ENCODE measurements at regions not wholly inside any gene's neighbourhood (a gene's known extent, or its start where the extent isn't known, plus 50 kb on each side); places are given as distances from the start of the nearest gene placed in this dataset.

DNA sequence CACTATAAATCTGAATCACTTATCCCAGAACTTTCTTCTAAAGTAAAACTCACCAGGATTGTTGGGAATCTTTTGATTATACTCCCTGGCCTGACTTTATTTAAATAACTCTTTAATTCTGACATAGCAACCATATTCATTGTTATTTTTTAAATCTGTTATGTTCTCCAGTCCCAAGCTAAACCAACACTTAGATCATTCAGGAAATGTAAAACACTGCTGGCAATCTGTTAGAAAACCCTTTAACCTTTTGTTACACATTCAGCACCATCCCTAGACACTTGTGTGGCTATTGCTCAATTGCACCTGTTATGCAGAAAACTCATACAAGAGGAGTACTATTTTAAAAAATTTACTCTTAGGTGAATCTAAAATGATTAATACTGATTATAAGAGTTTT is 101.8 kb upstream of the NHSL1 start:
- no peaks in the 10 kb centered on the region for H3K9me3 Mint-ChIP-seq
- ATAC-seq (ENCODE audit: low read depth in 2 of 2): no peak
- no peaks in the 10 kb centered on the region for H3K4me1 Mint-ChIP-seq
- H3K4me3 Mint-ChIP-seq: no peak overlapping the region
- no peak for DNase-seq
- no peak overlapping the region for H3K27ac Mint-ChIP-seq
- peaks cover 0 to 3% (median 0%) of the 10 kb centered on the region in 3 donors for H3K27me3 Mint-ChIP-seq
- H3K36me3 Mint-ChIP-seq: no peaks in the 10 kb centered on the region

DNA sequence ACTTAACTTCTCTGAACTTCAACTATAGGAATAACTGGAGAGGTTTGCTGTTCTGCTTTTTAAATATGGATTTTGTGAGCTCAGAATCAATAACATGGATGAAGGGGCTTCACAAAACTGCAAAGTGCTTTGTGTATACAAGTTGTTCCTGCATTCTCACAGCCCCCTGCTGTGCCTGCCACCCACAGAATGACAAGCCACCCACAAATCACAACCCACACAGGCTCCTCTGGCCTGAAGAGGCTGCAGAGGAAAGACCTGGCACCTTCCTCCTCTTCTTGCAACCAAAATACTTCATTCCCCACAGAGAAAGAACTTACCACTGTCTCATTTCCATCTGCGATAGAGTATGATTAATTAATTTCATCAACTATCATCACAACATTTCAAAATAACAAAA is 106.7 kb upstream of the NHSL1 start:
- Mint-ChIP-seq H3K36me3 (no peaks in the 10 kb centered on the region), H3K9me3 (no peaks in the 10 kb centered on the region), H3K27me3 (peaks cover 0 to 11% (median 6%) of the 10 kb centered on the region in 3 donors), H3K27ac (no peak overlapping the region), H3K4me3 (no peak overlapping the region), H3K4me1 (no peaks in the 10 kb centered on the region)
- ATAC-seq (ENCODE audit: low read depth in 2 of 2): no peak
- no peak for DNase-seq

DNA sequence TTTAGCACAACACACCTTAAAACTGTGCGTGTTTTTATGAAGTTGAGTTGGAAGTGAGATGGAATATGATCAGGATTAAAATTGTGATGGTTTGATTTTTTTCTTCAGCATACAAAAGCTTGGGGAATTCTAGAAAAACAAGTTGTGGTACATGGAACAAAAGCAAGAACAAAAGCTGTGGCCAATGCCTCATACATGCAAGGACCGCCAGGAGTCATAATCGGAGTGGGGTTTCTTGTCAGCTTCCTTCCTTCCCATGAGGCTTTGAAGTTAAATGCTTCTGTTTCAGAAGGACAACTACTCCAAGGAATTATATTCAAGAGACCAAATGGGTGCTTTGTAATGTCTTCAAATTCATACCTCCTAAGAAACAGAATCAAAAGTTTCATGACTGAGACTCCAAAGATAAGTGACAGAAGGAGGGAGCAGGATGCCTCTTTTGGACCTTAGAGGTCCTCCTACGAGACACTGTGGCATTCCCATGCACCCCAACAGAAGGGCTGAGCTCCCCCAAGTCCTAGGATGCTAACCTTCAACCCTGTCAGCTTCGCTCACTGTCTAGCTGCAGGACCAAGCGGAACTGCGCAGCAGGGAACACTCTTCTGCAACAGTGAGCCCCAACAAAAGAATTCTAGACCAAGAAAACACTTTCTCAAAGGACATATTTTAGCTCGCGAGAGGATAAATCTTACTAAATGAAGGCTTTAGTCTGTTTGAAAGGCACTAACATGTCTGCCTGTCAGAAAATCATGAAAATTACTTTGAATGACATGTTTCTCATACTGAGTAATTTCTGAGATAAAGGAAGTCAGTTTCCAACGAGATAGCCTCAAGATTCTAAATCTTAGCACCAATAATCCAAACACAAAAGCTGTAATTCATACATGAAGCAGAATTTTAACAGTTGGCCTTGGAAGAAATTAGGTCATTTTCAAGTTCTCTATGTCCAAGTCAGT is 108.5 kb upstream of the NHSL1 start:
- Mint-ChIP-seq H3K36me3 (no peaks in the 10 kb centered on the region), H3K4me1 (no peaks in the 10 kb centered on the region), H3K9me3 (no peaks in the 10 kb centered on the region), H3K4me3 (no peak overlapping the region), H3K27ac (peak overlapping the region in 1 of 6 donors; percentile 12), H3K27me3 (peaks cover 0 to 11% (median 6%) of the 10 kb centered on the region in 3 donors)
- no peak for ATAC-seq (ENCODE audit: low read depth in 2 of 2)
- no peak for DNase-seq

DNA sequence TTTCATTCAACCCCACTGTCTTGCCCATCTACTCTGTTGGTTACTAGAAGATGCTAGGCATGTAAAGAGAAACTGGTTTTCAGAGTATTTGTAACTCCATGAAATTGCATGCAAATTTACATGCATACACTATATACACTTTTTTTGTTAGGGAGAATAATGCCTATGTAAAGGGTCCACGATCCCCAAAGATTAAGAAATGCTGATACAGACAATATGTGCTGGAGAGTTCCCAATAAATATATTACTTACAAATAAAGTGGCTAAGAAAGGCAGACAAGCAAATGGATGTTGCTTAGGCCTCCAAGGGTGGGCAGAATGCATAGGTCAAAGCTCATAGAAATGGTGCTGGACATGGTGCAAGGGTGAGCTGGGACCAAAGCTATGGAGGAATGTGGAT is 109.6 kb upstream of the NHSL1 start:
- no peaks in the 10 kb centered on the region for H3K9me3 Mint-ChIP-seq
- peaks cover 0 to 11% (median 6%) of the 10 kb centered on the region in 3 donors for H3K27me3 Mint-ChIP-seq
- no peaks in the 10 kb centered on the region for H3K4me1 Mint-ChIP-seq
- H3K4me3 Mint-ChIP-seq: no peak overlapping the region
- no peak for ATAC-seq (ENCODE audit: low read depth in 2 of 2)
- no peak for DNase-seq
- H3K27ac Mint-ChIP-seq: no peak overlapping the region
- no peaks in the 10 kb centered on the region for H3K36me3 Mint-ChIP-seq

DNA sequence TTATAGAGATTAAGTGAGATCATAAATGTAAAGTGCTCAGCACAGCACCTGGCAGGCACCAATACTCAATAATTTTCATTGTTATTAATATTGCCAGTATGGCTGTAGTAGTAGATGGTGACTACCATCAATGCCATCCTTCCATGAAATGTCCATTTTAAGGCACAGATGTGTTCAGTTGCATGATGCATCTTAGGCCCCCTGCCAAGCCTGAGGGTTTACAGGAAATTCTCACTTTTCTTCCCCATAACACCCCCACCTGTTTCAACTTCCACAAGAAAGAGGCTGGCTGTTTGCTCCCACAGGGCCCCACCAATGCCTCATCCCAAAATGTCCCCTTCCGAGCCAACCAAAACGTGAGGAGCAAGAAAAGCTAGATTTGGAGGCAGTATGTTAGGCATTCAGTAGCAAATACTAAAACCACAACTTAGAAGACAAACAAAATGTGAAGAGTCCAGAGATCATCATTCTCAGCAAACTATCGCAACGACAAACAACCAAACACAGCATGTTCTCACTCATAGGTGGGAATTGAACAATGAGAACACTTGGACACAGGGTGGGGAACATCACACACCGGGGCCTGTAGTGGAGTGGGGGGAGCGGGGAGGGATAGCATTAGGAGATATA is 110.6 kb upstream of the NHSL1 start:
- Mint-ChIP-seq H3K27me3 (peaks cover 0 to 11% (median 6%) of the 10 kb centered on the region in 3 donors), H3K36me3 (no peaks in the 10 kb centered on the region), H3K4me3 (peak overlapping the region in 1 of 8 donors; percentile 5), H3K4me1 (no peaks in the 10 kb centered on the region), H3K27ac (no peak overlapping the region), H3K9me3 (no peaks in the 10 kb centered on the region)
- ATAC-seq (ENCODE audit: low read depth in 2 of 2): no peak
- DNase-seq: no peak

DNA sequence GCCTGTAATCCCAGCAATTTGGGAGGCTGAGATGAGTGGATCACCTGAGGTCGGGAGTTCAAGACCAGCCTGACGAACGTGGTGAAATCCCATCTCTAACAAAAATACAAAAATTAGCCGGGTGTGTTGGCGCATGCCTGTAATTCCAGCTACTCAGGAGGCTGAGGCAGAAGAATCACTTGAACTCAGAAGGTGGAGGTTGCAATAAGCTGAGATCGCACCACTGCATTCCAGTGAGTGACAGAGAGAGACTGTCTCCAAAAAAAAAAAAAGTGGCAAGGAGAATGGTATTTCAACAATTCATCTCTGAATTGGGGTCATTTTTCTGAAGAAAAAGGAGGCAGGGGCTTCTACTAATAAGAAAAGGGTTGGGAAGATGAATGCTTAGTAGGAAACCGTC is 111.5 kb upstream of the NHSL1 start:
- no peaks in the 10 kb centered on the region for H3K4me1 Mint-ChIP-seq
- DNase-seq: no peak

DNA sequence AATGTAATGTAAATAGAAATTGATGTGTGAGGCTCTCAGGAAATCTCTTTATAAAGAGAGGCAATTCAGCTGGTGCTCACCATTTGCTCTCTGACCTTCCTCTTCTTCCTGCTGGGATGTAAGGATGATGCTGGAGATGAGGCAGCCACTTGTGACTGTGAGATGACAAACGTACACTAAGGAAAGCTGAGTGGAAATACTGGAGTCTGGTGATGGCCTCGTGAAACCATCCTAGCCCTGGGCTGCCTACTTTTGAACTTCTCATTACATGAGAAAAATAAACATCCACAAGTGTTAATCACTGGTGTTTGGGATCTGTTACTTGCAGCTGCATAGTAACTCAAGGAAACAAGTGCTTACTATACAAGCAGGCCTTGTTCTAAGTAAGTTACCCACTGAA is 114.9 kb upstream of the NHSL1 start:
- H3K27ac Mint-ChIP-seq: no peak overlapping the region
- H3K36me3 Mint-ChIP-seq: no peaks in the 10 kb centered on the region
- no peaks in the 10 kb centered on the region for H3K9me3 Mint-ChIP-seq
- DNase-seq (no peak), ATAC-seq (ENCODE audit: low read depth in 2 of 2) (no peak)
- H3K4me1 Mint-ChIP-seq: no peaks in the 10 kb centered on the region
- H3K27me3 Mint-ChIP-seq: no peaks in the 10 kb centered on the region
- H3K4me3 Mint-ChIP-seq: no peak overlapping the region

More for the DNA sequence above, 111.5 kb upstream of the NHSL1 start:
- H3K36me3 Mint-ChIP-seq: no peaks in the 10 kb centered on the region
- ATAC-seq (ENCODE audit: low read depth in 2 of 2): no peak
- H3K27ac Mint-ChIP-seq: no peak overlapping the region
- H3K9me3 Mint-ChIP-seq: no peaks in the 10 kb centered on the region
- peaks cover 0 to 11% (median 6%) of the 10 kb centered on the region in 3 donors for H3K27me3 Mint-ChIP-seq
- H3K4me3 Mint-ChIP-seq: no peak overlapping the region

DNA sequence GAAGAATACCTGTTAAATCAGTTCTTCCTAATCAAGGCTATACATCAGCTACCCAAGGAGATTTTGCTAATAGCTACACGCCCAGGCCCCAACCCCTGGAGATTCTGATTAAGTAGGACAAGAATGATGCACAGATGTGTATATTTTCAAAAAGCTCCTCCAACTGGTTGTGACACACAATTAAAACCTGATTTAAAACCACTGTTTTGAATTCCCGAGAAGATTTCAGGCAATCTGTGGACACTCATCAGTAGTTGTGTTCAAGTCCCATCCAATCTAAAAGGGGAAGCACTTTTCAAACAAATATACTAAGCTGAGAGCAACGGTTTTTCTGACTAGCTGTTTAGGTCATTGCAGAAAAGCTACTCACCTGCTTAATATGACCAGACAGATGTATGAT is 118.9 kb upstream of the NHSL1 start:
- ATAC-seq (ENCODE audit: low read depth in 2 of 2): no peak
- no peak for DNase-seq
- Mint-ChIP-seq H3K9me3 (no peaks in the 10 kb centered on the region), H3K4me3 (no peak overlapping the region), H3K27ac (no peak overlapping the region), H3K4me1 (no peaks in the 10 kb centered on the region), H3K27me3 (no peaks in the 10 kb centered on the region), H3K36me3 (no peaks in the 10 kb centered on the region)

DNA sequence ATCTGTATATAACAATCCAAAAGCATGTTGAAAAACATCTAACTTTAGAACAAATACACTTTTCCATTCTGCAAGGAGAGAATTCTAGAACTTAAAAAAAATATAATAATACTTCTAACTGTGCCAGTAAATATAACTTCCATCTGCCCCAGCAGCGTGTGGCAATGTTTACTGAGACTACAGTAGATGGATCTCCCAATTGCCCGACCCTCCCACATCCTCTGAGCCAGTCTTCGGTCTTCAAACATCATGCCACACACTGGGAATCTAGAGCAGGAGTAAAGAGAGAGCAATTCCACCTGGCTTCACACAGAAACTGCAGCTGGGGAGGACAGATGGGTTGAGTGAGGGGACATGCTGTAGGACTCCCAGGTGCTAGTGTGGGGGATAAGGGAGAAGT is 121.3 kb upstream of the NHSL1 start:
- Mint-ChIP-seq H3K27ac (peak overlapping the region in 1 of 6 donors; percentile 30), H3K4me3 (no peak overlapping the region), H3K4me1 (no peaks in the 10 kb centered on the region), H3K27me3 (no peaks in the 10 kb centered on the region), H3K36me3 (no peaks in the 10 kb centered on the region), H3K9me3 (no peaks in the 10 kb centered on the region)
- ATAC-seq (ENCODE audit: low read depth in 2 of 2) (no peak), DNase-seq (no peak)

DNA sequence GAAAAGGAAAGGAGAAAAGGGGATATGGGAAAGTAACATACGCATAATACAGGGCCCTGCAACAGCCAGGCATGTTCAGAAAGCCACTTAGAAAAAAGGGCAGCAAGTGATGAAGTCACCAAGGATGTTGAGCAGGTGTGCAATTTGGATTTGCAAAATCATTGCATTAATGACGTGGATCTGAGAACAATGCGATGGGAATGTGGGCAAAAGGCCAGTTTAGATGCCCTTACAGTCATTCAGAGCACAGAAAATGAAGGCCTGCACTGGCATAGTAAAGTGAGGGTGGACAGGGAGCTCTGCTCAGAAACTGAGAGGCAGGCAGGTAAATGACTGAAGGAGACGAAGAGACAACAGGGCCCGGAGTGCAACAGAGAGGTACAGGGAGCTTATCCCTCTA is 123.7 kb upstream of the NHSL1 start:
- Mint-ChIP-seq H3K4me1 (no peaks in the 10 kb centered on the region), H3K4me3 (no peak overlapping the region), H3K9me3 (no peaks in the 10 kb centered on the region), H3K27ac (no peak overlapping the region), H3K36me3 (no peaks in the 10 kb centered on the region), H3K27me3 (no peaks in the 10 kb centered on the region)
- no peak for DNase-seq
- no peak for ATAC-seq (ENCODE audit: low read depth in 2 of 2)

DNA sequence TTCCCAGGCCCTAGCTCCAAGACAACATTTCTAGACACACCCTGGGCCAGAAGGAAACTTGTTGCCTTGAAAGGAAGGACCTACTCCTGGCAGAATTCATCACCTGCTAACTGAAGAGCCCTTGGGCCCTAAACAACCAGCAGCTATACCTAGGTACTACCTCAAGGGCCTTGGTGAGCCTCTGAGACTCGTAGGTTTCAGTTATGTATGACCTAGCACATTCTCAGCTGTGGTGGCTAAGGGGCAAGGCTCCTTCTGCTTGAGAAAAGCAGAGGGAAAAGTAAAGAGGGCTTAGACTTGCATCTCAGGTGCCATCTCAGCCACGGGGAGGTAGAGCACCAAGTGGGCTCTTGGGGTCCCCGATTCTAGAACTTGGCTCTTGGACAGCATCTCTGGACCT is 132.3 kb upstream of the NHSL1 start:
- H3K27ac Mint-ChIP-seq: no peak overlapping the region
- H3K9me3 Mint-ChIP-seq: peaks cover 3 to 14% (median 9%) of the 10 kb centered on the region in 7 donors
- no peak overlapping the region for H3K4me3 Mint-ChIP-seq
- H3K27me3 Mint-ChIP-seq: peaks cover 0 to 14% (median 10%) of the 10 kb centered on the region in 3 donors
- H3K4me1 Mint-ChIP-seq: no peaks in the 10 kb centered on the region
- no peak for DNase-seq
- H3K36me3 Mint-ChIP-seq: no peaks in the 10 kb centered on the region
- ATAC-seq (ENCODE audit: low read depth in 2 of 2): no peak

DNA sequence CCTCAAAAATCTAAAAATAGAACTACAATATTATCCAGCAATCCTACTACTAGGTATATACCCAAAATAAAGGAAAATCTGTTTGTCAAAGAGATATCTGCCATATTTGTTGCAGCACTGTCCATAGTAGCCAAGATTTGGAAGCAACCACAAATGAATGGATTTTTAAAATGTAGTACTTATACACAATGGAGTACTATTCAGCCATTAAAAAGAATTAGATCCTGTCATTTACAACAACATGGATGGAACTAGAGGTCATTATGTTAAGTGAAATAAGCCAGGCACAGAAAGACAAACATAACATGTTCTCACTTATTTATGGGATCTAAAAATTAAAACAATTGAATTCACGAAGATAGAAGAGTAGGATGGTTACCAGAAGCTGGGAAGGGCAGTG is 135.7 kb upstream of the CCDC28A start:
- Mint-ChIP-seq H3K27ac (no peak overlapping the region), H3K36me3 (no peaks in the 10 kb centered on the region), H3K4me3 (no peak overlapping the region), H3K9me3 (peaks cover 0 to 9% (median 4%) of the 10 kb centered on the region in 7 donors), H3K27me3 (peaks cover 0 to 12% (median 10%) of the 10 kb centered on the region in 3 donors), H3K4me1 (no peaks in the 10 kb centered on the region)
- ATAC-seq (ENCODE audit: low read depth in 2 of 2) (no peak), DNase-seq (no peak)

DNA sequence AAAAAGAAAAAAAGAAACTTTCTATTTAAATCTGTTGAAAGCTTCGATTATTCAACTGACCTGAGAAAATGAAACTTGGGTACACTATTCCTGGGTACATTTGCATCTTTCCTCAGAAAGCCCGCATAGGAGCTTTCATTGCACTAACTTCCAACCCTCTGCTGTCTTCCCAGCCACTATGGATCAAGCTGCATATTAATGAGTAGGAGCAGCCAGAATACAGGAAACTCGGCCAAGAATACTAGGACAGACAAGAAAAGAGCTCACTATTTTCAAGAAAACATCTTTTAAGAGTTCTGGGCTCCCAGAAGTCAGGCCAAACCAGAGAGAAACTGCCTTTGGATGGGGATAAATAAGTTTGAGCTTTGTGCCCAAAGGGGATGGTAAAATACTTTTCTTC is 135.0 kb upstream of the CCDC28A start:
- Mint-ChIP-seq H3K27me3 (peaks cover 0 to 6% (median 5%) of the 10 kb centered on the region in 3 donors), H3K4me1 (no peaks in the 10 kb centered on the region), H3K27ac (peak overlapping the region in 1 of 6 donors; percentile 1), H3K36me3 (no peaks in the 10 kb centered on the region), H3K4me3 (no peak overlapping the region), H3K9me3 (peaks cover 0 to 4% (median 0%) of the 10 kb centered on the region in 7 donors)
- no peak for DNase-seq
- ATAC-seq (ENCODE audit: low read depth in 2 of 2): no peak

DNA sequence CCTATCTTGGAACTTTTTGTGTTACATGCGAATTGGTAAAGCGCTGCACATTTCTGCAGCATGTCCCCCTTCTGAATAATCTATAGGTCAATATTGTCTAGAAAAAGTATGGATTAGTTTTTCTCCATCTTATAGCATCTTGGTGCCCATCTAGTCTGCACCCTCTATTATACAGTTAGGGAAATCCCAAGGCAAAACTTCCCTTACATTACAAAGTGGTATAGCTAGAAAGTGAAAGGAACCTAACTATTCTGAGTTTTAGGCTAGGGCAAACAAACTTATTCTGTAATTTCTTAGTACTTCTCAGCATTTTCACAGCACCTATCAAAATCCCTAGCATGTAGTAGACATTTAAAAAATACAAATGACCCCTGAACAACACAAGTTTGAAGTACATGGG is 133.5 kb upstream of the CCDC28A start:
- no peaks in the 10 kb centered on the region for H3K9me3 Mint-ChIP-seq
- no peak overlapping the region for H3K27ac Mint-ChIP-seq
- H3K27me3 Mint-ChIP-seq: peaks cover 0 to 6% (median 0%) of the 10 kb centered on the region in 3 donors
- no peaks in the 10 kb centered on the region for H3K36me3 Mint-ChIP-seq
- ATAC-seq (ENCODE audit: low read depth in 2 of 2) (no peak), DNase-seq (no peak)
- H3K4me3 Mint-ChIP-seq: no peak overlapping the region
- no peaks in the 10 kb centered on the region for H3K4me1 Mint-ChIP-seq

Data from naive B cell (primary cell).